ENCODE measurements at regions not wholly inside any gene's neighbourhood (a gene's known extent, or its start where the extent isn't known, plus 50 kb on each side); places are given as distances from the start of the nearest gene placed in this dataset.

- TF ChIP-seq, protein P1, sequence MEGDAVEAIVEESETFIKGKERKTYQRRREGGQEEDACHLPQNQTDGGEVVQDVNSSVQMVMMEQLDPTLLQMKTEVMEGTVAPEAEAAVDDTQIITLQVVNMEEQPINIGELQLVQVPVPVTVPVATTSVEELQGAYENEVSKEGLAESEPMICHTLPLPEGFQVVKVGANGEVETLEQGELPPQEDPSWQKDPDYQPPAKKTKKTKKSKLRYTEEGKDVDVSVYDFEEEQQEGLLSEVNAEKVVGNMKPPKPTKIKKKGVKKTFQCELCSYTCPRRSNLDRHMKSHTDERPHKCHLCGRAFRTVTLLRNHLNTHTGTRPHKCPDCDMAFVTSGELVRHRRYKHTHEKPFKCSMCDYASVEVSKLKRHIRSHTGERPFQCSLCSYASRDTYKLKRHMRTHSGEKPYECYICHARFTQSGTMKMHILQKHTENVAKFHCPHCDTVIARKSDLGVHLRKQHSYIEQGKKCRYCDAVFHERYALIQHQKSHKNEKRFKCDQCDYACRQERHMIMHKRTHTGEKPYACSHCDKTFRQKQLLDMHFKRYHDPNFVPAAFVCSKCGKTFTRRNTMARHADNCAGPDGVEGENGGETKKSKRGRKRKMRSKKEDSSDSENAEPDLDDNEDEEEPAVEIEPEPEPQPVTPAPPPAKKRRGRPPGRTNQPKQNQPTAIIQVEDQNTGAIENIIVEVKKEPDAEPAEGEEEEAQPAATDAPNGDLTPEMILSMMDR (IDR thresholded peaks at IDR 0.05), result no peak
- no peak for TF ChIP-seq POLR2A (IDR thresholded peaks at IDR 0.05)
These were observed 144.9 kb downstream of the ELAPOR2 start for GRCh38 chr7:86914551-86914950.

Data from lower leg skin (tissue), 3 donors.